Stimulated activated CD4-positive, alpha-beta T cell treated with anti-CD3 and anti-CD28 coated beads, Interleukin-12 subunit alpha, Interleukin-12 subunit beta, amount 100 ng/mL, for 4 hours (primary cell): ENCODE measurements at regions not wholly inside any gene's neighbourhood (a gene's known extent, or its start where the extent isn't known, plus 50 kb on each side); places are given as distances from the start of the nearest gene placed in this dataset.

Experiments used
- DNase-seq: peaks from one replicate; pipeline ENCODE4 v3.0.0-alpha.2; 2020

DNA sequence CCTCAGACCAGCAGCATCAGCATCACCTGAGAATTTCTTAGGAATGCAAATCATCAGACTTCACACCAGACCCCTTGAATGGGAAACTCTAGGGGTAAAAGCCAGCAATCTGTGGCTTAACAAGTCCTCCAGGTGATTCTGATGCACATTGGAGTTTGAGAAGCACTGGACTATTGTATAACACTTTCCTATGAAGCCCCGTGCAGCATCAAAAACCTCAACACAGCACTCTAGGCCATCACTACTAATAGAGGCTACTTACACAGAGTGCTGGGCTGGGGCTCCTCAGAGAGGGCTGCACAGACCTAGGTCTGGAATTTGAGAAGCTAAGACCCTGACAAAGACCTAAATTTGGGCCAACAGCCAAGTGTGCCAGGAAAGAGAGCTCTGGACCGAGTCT lies 95.7 kb upstream of the ARAP3 start:
- DNase-seq = no peak

DNA sequence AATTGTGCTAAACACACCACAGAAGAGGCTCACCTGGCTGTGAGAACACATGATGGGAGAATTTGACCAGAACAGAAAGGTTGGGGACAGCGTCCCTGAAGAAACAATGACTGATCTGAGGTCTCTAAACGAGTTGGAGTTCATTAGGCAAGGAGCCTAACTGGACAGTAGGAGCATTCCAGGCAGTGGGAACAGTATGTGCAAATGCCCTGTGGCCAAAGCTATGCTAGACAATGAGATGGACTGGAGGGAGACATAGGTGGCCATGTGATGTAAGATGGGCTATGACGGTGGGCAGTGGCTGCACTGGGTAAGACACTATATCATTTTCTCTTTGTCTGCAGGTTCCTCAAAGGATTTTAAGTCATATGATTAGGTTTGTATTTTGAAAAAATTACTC lies 95.1 kb upstream of the ARAP3 start:
- no peak for DNase-seq

DNA sequence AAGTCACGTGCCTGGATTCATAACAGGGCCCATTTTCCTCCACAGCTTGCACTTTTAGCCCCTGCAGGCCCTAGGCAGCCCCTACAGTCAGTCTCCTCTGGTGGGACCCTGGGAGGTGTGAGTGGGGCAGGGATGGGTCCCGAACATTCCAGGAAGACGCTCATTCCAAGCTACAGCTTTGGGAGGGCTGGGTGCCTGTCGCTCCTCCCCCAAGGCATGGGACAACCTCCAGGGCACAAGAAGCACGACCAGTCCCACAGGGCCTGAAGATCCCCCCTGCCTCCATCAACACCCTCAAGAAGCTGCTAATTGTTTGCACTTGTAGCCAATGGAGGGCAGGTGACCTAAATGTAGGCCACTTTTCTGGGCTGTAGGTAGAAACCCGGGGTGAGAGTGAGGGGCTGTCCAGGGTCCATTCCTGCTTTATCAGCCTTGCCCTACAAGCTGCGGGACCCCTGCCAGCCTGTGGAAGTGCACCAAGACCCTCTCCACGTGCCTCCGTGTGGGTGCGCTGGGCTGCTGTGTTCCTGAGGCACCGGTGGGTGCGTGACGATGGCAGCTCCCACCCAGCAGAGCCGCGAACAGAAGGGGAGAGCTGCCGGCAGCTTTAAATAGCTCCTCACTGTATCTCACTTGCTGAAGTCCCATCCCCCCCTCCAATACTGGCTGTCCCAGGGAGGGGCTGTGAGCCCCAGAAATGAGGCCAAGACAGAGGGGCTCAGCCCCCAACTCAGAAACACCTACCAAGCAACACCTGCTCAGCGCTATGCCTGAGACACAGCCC lies 91.9 kb upstream of the ARAP3 start:
- DNase-seq = no peak

DNA sequence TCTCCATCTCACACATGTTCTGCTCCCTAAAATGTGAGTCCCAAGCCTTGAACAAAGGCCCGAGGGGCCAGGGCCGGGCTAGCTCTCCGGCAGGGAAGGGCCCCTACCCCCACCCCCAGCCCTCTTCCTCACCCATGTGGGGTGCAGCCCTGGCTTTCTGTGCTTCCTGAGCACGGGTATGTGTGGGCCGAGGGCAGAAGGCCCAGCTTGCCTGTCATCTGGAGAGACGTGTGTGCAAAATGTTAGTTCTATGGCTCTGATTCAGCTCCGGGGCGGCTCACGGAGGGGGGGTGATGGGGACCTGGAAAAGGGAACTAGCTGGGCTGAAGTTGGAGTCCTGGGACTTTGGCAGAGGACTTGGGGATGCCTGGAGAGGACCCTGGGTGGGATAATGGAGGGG lies 90.3 kb upstream of the ARAP3 start:
- no peak for DNase-seq

DNA sequence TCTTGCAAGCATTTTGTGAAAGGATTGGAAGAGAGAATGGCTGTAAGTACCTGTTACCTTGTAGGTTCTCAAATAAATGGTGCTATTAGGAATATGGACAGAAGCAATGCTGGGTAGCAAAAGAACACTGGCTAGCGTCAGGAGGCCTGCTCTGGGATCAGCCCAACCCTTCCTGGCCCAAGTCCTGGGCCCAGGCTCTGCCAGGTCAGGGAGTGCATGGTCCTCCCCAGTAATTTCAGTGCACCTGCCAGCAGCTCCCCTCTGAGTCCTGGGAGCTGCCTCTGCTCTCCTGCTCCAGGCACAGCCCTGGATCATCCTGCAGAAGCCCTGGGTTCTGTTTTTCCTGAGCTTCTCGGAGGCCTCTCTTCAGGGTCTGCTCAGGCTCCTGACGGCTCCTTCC lies 89.5 kb upstream of the ARAP3 start:
- DNase-seq = no peak

DNA sequence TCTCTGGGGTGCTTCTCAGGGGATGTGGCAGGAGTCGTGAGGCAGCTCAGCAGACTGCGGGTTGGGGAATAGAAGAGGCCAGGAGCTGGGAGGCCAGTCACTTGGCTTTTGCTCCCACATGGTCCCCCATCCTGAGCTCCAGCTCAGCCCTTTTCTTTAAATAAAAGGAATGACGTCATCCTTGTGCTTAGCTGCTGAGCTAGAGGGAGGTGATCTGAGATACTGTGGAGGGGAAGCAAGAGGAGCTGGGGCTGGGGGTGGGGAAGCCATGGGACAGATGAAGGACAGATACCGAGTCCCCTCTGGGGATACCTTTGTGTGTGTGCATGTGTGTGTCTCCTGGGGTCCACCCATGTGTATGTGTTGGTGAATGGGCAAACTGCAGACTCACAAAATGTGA lies 89.0 kb upstream of the ARAP3 start:
- DNase-seq = no peak

DNA sequence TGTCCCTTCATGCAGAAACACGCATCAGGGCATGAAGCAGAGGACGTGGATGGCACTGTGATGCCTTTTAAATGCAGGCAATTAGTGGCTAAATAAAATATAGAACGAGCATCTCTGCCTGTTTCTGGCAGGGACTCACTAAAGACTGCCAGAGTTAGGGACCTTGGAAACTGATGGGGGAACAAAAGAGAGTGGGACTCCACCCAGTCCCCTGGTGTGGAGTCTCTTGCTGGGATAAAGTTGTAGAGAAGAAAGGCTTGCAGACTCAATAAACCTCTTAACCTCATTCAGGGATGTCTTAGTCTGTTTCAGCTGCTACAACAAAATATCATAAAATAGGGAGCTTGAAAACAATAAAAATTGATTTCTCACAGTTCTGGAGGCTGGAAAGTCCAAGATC lies 87.6 kb upstream of the ARAP3 start:
- no peak for DNase-seq

DNA sequence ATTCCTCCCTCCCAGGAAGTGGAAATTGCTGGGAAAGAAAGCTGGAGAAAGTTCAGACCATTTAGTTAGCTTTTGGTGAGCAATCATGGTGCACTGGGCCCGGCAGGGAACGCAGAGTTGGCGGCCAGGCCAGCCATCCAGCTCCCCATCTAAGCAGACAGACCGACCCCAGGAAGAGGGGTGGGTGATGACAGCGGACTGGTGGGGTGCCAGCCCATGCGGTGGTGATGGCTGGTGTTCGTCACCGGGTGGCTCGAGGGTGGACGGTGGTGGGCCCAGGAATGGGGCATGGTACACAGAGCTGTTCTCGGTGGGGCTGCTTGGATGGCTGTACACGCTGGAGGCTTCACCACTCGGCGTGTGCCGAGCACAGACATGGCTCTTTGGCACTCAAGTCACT lies 85.6 kb upstream of the ARAP3 start:
- DNase-seq = no peak

DNA sequence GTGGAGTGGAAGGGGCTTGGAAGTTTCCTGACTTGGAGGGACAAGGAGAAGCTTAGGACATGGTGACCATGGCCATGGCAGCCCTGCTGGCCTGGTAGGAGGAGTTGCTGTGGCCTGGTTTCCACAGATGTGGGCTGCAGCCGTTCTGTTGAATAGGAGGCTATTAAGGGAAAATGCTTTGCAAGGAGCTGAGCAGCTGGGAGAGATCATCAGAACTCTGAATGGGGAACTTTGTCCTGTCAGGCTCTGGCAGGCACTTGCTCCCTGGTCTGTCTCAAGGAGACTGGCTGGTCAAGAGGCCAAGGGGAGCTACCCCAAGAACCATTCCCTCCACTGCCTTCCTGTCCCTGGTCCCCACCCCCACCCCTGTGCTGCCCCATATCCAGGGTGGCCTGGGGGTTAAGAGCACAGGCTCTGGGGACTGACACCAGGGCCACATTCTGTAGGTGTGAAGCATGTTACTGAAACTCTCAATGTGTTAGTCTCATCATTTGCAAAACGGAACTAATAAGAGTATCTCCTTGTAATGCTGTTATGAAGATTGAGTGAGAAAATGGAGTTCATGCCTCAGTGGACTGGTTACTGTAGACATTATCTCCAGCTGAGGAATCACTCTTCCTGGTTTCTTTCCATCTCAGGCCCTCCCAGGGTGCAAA lies 84.0 kb upstream of the ARAP3 start:
- DNase-seq = no peak

DNA sequence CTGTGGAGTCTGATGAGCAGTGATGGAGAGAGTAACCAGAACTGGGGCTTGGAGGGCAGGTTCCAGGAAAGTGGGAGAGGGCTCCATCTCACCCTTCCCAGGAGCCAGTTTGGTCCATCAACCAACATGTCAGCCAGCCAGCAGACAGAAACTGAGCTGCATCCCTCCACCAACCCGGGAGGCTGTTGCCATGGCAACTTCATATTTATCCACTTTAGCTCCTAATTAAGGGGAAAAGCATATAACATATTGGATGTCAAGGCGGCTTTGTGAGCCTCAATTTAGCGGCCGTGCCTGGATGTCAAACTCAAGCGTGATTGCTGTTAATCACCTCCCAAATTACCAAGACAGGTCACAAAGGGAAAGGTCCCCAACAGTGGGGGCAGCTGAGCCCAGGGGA lies 81.5 kb upstream of the ARAP3 start:
- no peak for DNase-seq

DNA sequence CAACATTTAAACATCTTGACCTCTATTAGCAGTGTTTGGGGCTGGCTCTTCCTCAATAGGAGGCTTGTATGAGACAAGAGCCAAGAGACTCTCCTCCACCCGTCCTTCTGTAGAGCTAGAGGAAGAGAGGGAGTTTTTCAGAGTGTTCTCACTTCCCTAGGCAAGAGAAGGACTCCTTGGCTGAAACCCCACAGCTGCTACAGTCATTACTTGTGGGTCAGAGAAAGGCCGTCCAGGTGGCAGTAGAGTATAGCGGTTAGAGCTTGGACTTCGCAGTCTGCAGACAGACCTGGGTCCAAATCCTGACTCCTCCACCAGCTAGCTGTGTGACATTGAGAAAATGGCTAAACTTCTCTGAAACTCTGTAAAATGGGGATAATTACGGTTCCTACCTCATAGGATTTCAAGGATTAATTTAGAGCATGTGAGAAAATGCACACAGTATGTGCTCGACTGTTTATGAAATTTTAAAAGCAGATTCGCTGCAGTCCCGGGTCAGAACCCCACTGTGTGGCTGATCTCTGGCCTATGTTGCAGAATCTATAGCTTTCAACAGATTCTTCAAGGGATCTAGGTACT lies 80.8 kb upstream of the ARAP3 start:
- no peak for DNase-seq

DNA sequence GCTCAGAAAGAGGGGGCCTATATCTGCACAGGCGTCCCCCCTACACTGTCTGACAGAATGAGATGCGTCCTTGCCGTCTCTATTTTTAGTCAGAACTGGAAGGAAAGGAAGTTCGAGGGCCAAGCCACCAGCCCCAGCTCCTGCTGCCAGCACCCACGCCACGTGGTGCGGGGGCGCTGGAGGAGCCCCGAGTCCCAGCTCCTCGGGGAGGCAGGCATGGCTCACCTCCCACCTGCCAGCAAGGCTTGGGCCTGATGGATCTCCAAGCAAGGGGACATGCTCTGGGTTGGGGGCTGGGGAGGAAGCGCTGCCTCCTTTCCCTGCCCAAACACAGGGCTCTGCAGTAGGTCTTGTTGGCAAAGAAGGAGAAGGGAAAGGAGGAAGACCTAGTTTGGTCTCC lies 80.3 kb upstream of the ARAP3 start:
- DNase-seq = no peak

DNA sequence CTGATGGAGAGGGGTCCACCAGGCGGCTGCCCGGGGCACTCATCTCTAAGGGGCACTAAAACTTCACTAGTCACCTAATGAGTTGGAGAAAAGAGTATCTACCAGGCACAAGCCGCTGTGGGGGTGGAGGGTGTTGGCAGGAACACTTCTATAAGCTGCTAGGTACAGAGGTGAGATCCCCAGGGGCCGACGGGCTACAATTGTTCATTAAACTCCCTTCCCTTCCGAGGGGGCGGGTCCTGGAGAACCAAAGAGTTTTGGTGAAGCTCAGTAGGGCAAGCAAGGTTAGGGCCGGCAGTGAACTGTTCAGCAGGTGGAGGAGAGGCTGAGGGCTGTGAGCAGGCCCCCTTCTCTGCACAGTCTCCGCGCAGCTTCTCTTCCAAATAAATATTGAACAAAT lies 78.7 kb upstream of the ARAP3 start:
- no peak for DNase-seq

DNA sequence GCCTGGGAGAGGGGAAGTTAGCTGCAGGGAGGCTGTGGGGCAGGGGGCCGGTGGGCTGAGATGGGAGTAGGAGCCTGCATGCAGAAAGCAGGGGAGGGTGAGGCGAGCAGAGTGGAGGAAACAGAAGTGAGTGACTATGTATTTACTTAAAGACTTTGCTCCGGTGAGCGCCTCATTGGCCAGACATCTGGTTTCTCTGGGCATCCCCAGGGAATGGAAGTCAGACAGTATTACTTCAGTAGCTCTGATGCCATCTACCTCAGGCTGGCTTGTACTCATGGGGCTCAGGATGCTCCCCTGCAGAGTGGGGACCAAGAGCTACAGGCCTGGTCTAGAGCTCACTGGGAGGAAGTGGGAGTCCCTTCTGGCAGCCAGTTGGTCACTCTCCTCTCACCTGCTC lies 78.2 kb upstream of the ARAP3 start:
- DNase-seq = no peak

DNA sequence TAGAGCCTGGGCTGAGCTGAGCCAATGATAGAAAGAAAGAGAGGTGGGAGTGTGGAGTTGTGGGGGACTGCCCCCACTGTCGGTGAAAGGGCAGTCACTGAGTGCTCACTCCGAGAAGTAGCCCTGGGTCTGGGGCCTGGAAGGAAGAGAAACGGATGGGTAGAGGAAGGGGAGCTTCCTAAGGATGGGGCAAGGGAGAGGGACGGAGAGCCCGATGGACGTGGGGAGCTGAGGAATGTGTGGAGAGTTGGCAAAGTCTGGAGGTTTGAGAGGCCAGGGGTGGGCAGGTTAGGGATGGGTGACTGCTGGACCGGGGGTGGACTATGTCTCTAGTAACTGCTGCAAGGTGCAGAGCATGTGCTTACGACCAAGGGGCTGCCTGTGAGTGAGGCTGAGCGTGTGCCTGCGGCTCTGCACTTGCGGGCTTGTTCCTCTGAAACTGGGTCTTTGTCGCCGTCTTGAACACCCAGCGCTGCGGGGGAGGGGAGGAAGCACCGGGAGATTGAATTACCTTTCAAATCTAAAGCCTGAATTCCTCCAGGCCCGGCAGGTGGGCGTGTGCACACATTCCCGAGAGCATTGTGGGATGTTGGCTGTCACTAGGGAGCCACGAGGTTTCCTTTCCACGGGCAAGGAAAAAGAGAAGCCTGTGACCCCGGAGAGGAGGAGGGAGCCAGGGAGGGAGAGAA lies 76.4 kb upstream of the ARAP3 start:
- no peak for DNase-seq

DNA sequence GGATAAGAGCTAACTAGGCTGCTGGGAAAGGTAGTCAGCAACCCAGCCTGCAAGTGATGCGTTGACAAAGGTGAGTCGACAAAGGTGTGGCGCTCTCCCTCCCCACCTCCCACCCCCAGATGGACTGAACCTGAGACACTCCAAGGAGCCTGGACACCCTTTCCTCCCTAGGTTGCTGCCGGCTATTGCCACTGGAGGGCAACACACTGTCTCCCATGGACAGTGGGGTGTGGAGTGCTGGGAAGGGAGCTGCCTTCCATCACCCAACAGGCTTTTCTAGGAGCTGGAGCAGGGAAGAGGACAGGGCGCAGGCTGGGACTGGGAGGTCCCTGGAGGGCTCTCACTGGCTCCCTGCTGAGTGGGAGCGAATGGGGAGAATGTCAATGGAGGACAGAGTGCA lies 75.4 kb upstream of the ARAP3 start:
- DNase-seq = no peak

DNA sequence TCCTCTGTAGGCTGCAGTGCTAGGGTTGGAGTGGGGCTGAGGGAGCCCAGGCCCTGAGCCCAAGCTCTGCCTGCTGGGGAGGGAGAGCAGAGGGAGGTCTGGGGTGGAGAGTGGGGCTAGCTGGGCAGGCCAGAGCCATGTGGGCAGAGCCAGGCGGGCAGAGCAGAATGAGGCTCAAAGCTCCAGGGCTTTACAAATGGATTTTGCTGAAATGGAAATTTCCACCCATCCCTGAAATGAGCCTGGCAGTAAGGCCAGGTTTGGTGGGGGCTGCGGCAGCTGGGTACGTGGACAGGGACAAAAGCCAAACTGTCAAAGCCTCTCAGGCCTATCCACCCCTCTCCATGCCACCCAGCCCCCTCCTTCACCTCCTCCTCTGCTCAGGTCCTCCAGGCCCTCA lies 74.2 kb upstream of the ARAP3 start:
- no peak for DNase-seq

DNA sequence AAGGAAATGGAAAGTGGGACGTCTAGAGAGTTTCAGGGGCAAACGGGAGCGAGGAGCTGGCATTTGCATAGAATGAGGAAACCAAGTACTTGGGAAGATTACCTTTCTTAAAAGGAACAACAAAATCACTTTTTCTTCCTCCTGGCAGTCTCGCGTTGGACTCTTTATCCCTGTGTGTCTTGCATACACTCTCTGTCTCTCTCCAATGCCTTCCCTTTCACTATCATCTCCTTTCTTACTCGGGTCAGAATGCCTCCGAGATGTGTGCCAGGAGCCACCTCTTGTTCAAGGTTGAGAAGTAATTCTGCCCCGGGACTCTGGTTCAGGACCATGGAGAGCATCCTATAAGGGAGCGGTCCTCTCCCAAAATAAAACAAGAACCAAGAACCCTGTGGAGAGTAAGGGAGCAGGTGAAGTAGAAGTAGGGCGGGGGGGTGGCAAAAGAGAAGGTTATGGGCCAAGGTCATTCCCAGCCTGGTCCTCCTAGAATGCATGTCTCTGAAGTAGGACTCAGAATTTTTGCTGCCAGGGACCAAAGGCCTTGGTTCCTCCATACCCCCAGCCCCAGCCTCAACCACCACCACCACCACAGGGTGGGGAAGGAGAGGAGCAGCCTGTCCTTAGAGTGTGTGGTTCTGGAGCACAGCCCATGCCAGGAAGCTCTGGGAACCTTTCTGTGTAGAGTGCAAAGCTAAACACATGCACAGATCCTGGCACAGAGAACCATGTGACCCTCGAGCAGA lies 72.1 kb upstream of the ARAP3 start:
- DNase-seq = no peak

DNA sequence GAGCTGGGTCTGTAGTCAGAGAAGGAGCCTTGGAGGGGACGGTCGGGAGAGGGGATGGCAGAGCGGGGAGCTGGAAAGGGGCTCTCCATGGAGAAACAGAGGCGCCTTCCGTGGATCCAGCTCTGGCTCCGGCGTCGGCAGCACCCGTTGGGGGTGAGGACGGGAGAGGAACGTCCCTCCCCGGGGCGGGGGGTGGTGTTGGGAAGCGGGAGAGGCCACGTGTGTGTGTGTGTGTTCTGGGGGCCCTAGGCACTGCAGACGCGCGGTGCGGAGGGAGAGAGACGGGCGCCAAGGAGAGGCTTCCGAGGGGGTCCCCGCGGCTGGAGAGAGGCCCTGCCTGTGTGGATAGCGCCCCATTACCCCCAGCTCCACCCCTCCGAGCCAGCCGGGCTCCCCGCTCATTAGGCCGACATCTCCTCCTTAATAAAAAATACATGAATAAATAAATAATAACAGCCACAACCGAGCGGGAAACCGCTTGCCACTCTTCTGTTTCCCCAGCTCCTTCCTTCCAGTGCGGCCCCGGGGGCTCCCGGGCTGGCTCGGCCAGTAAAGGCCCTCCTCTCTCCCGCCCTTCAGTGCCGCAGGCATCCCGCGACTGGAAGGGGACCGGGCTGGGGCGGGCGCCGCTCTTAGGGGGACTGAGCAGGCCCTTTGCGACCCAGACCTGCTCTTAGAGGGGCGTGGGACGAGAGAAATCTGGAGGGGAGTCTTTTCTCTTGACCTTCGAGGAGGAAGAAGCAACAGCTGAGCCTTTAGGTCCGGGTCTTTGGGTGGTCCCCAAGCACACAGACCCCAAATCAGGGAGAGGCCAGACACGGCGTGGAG lies 71.3 kb upstream of the ARAP3 start:
- no peak for DNase-seq

DNA sequence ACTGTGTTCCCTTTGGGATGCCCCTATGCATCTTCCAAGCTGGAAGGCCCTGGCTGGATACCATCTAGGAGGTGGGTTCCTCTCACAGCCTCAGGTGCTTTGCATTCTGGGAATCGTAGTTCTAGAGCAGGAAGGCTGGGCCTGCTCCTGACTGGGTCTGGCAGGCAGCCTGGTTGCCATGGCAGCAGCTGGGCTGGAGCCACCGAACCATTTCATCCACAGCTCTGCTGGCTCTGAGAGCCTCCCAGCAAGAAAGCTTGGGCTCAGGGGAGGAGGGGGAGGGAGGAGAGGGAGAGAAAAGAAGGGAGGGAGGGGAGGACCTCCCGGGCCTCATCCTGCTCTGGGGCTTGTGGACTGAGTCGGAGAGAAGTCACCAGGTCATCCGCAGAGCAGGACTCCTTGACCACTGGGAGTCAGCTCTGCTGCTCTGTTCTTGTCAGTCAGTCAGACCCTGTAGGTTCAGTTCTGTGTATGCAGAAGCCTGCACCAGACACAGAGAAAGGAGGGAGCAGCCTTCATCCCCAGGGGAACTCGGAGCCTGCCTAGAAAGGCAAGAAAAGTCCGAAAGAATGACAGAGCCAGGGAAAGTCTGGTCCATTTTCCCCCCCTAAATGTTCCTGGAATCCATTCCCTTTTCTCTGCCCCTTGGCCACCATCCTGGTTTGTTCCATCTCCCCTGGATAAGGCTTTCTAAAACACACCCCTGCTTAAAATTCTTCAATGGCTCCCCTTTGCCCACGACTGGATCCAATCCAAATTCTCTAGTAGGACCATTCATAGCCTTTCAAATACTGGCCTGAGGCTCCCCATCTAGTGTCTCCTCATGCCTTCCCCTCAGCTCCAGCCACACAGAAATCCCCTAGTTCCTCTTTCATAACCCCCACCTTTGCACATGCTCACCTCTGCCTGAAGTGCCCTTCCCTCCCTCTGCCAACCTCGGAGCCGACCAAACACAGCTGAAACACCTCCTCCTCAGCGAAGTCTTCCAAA lies 65.4 kb upstream of the ARAP3 start:
- no peak for DNase-seq

DNA sequence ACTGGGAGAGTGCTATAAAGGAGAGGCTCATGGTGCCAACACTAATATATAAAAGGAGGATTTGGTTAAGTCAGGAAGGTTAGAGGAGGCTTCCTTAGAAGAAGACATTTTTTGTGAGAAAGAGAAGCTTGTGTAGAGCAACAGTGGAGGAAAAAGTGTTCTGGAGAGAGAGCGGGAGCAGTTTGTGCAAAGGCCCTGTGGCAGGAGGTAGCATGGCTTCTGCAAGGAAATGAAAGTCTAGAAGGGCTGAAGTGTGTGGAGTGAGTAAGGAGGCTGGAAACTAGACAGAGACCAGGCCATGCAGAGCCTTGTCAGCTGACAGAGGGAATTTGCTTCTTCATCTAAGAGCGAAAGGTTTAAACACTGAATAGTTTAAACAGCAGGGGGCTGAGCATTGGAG lies 64.4 kb upstream of the ARAP3 start:
- DNase-seq = no peak
